GM12875 (cell line): ENCODE measurements at regions not wholly inside any gene's neighbourhood (a gene's known extent, or its start where the extent isn't known, plus 50 kb on each side); places are given as distances from the start of the nearest gene placed in this dataset.

ENCODE experiments used
- H3K4me3 ChIP-seq: one replicate; pipeline ENCODE4 v1.5.1; 2011; ENCODE audit warnings: low read depth, low read length, control low read depth
- CTCF ChIP-seq: IDR thresholded peaks from 2 replicates; pipeline ENCODE4 v1.5.1; 2011; ENCODE audit warnings: low read depth, mild to moderate bottlenecking, control low read depth, inconsistent platforms, low read length, moderate library complexity, borderline replicate concordance; ENCODE audit not compliant: insufficient read depth

GRCh38 chr7:25558605-25559004 is 330.3 kb upstream of the NPVF start:
- no peak overlapping the region for H3K4me3 ChIP-seq
- TF ChIP-seq CTCF: no peak

- no peak for TF ChIP-seq CTCF
Measured at GRCh38 chr7:25559581-25560367, 331.5 kb upstream of the NPVF start.

DNA sequence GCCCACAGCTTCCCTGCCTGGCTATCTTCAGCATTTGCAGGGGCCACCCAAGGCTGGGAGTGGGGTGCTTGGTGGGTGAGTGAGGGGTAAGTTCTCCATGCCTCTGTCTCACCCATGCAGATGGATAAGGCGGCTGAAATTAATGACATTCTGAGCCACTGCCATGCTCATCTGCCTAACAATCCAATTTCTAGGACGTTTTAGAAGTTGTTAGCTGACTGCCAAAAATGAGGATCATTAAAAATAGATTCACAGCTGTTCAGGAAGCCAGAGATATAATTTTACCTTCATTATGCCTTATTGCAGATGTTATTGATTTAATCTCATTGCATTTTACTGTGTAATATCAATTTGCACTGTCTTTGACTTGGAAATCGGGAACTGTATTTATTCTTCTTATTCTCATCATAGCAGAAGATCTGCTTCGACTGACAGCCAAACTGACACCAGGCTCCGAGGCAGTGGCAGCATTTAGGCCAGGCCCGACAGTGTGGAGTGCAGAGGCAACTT is 334.4 kb upstream of the NPVF start:
- no peak for TF ChIP-seq CTCF

More at GRCh38 chr7:25559581-25560367, 331.5 kb upstream of the NPVF start:
- H3K4me3 ChIP-seq: no peak overlapping the region

GRCh38 chr7:25565002-25565401 is 336.7 kb upstream of the NPVF start:
- TF ChIP-seq CTCF: no peak
- H3K4me3 ChIP-seq: no peak overlapping the region

More for the DNA sequence above, 334.4 kb upstream of the NPVF start:
- no peak overlapping the region for H3K4me3 ChIP-seq

DNA sequence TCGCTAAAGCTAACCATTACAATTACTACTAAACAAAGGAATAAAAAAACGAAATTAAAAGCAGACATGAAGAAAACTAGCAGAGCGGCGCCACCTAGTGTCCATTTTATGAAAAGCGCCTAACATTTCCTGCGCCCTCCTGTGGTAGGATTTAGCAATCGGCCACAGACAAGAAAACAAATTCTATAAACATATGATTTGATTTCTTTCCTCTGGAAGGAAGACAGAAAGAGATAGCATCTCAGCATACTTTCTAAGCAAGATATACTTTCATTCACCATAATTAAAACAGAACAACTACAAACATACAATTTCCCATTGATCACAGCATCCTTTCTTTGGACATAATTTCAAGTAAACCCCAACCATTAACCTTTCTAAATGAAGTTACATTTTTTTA is 337.7 kb upstream of the NPVF start:
- no peak overlapping the region for H3K4me3 ChIP-seq
- peak; percentile 91 for TF ChIP-seq CTCF

GRCh38 chr7:25567430-25567829 is 339.1 kb upstream of the NPVF start:
- no peak overlapping the region for H3K4me3 ChIP-seq
- no peak for TF ChIP-seq CTCF

GRCh38 chr7:25569765-25570164 is 341.5 kb upstream of the NPVF start:
- no peak overlapping the region for H3K4me3 ChIP-seq
- TF ChIP-seq CTCF: no peak
